GM21529 (cell line): ENCODE measurements at regions not wholly inside any gene's neighbourhood (a gene's known extent, or its start where the extent isn't known, plus 50 kb on each side); places are given as distances from the start of the nearest gene placed in this dataset.
"Not testable (repeated sequence)": the region's sequence is repeated elsewhere in the genome, so short reads cannot be mapped to it uniquely, and the experiment has no call there.

ENCODE experiments used
- ATAC-seq: cut with Tn5 transposase; IDR thresholded peaks from one replicate; pipeline ENCODE4 v1.9.1; 2021; ENCODE audit not compliant: unreplicated experiment

DNA sequence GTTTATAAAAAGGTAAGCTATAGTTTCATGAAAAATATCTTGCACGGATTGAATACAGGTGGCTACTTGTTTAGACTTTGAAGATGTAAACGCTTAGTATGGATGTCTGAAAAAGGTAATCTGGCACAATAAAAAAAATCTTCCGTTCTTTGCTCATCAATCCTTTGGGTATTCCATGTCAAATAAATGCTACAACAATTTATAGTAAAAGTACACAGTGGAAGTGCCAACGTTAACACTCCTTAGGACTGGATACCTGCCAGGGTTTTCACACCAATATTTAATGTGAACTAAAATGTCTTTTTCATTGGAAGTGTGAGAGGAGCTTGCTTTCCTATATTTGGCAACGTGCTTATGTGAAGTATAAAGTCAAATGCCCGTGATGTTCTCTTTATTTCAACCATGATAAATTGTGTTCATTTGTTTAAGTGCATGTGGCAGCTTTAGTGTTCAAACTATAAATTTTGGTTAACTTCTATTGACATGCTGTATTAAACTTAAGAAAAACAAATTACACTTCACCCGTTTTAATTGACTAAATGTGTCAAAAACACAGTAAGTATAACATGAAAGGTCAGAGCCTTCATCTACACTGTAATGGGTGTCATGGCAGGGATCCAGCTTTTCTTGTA is 121.7 kb upstream of the HAND2 start:
- ATAC-seq: no peak

DNA sequence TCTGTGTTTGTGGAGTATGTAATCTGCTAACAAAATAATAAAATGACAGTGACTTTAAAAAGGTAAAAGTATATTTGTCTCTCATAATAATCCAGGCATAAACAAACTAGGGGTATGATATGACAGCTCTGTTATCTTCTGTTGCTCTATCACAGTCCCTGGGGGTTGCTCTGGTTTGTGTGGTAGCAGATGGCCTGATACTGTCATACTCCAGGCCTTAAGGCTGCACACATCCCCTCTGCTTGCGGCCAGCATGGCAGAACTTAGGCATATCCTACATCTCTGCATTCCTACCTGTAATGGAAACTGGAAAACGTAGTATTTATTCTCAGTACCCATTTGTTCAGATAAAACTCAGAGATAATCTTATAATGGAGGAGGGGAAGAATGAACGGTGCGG is 117.9 kb upstream of the HAND2 start:
- no peak for ATAC-seq

DNA sequence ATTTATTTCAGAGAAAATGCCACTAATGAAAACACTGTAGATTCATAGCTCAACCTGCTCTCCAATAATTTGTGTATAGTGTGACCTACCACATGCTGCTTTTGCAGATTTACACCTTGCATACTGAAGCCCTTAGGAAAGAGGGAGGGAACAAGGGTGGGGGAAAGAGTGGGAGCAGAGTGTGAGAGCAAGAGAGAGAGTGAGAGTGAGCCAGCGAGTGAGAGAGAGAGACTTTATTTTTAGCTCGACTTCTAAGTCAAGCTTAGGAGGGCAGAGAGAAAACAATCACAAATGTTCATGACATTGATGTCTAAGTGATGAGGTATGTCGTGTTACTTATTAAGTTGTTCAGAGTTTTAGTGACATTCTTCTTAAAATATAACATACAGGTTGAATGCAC is 112.5 kb upstream of the HAND2 start:
- ATAC-seq: no peak

DNA sequence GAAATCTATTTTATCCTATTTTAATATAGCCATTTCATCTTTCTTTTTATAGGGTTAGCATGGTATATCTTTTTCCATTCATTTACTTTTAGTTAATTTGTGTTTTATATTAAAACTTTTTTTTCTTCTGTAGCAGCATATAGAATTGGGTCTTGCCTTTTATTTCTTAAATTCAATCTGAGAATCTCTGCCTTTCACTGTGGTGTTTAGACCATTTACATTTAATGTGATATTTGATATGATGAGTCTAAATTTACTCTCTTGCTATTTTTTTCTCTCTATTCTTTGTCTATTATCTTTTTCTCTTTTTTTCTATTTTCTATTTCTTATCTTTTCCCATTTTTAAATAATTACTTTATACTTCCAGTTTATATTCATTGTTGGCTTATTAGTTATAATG is 105.4 kb upstream of the HAND2 start:
- no peak for ATAC-seq

DNA sequence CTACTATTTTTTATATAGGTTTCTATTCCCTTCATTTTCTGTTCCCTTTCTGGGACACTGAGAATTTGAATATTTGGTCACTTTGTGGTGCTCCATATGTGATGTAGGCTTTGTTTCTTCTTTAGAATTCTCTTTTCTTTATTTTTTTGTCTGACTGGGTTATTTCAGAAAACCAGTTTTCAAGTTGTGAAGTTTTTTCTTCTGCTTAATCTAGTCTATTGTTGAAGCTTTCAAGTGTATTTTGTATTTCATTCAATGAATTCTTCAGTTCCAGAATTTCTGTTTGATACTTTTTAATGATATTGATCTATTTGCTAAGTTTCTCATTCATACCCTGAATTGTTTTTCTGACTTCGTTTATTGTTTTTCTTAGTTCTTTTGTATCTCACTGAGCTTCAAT is 96.2 kb upstream of the HAND2 start:
- ATAC-seq: no peak

DNA sequence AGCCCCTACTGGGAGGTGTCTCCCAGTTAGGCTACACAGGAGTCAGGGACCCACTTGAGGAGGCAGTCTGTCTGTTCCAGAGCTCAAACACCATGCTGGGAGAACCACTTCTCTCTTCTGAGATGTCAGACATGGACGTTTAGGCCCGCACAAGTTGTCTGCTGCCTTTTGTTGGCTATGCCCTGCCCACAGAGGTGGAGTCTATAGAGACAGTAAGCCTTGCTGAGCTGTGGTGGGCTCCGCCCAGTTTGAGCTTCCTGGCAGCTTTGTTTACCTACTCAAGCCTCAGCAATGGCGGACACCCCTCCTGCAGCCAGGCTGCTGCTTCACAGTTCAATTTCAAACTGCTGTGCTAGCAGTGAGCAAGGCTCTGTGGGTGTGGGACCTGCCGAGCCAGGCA is 88.6 kb upstream of the HAND2 start:
- not testable (repeated sequence) for ATAC-seq

DNA sequence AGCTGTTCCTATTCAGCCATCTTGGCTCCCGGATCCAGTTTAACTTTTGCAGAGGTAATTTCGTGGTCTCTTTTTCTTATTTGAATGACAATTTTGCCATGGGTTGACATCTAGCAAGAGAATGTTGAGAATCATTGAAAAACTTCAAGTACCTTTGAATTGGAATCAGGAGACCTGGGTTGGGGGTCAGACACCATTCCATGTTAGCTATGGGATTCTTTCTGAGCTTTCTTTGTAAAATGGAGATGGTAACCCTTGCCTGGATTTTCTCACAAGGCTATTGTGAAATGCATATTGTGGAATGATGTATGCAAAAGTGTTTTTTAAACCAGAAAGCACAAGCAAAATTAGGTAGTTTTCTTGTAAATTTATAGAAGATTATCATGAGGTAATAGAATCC is 79.1 kb upstream of the HAND2 start:
- no peak for ATAC-seq

DNA sequence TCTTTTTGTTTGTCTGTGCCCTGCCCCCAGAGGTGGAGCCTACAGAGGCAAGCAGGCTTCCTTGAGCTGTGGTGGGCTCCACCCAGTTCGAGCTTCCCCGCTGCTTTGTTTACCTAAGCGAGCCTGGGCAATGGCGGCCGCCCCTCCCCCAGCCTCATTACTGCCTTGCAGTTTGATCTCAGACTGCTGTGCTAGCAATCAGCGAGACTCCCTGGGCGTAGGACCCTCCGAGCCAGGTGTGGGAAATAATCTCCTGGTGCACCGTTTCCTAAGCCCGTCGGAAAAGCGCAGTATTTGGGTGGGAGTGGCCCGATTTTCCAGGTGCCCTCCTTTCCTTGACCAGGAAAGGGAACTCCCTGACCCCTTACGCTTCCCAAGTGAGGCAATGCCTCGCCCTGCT is 78.6 kb upstream of the HAND2 start:
- ATAC-seq: not testable (repeated sequence)

DNA sequence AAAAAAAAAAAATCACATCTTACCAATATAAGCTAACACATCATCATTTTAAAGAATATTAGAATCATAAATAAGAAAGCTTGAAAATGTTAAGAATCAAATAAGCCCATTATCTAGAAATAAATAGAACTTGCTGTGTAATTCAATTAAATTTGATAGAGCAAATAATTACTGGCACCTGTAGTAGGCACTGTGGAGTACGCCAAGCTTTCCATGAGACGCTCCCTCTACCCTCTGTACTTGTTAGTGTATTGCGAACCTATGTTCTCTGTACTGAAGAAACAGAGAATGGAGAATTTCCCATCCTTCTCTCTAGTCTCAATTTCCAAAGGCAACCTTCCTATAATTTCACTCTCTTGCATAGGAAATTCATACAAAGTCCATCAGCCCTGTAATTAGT is 61.7 kb upstream of the HAND2 start:
- no peak for ATAC-seq

DNA sequence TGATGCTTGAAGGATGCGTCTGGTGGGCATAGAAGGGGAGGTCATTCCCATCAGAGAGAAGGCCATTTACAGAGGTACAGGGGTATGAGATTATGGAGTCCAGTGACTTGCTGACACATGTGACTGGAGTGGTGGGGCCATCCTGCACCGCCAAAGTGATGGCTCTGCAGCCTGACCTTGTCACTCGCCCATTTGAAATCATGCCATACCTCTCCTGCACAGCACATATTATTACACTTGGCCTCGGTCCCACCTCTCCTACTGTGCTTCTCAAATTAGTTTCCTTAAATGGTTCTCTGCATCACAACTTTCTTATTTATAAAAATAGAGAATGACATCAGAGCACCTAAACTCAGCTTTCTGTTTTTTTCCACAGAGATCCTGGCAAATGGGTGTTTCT is 60.7 kb upstream of the HAND2 start:
- ATAC-seq: no peak

DNA sequence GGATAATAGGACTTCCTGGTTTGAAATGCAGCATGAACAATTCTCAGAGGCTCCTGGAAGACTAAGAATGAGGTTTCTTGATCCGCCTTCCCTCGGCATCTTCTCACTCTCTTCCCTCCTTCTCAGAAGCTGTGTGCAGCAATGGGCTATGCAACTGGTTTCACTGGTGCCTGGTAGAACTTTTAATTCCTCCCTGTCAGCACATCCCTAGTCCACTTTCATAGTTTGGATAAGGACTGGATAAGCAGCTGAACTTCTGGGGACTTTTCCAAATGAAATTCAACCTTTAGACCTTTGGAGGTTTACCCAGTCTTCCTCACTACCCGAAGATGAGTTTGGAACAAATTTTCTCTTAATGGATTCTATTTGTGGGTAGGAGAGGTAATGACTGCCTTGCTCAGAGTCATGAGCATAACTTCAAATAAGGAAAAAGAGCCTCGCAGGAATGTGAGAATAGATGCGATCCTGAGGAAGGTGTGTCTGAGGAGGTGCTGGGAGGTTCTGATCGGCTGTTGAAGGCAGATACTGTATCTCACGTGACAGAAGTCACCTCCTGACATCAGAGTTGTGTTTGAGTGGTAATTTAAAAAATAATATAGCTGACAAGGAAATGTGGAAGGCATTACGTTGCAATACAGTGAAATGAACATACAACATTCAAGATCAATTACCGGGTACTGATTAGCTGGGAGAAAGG is 56.0 kb upstream of the HAND2 start:
- ATAC-seq: no peak

DNA sequence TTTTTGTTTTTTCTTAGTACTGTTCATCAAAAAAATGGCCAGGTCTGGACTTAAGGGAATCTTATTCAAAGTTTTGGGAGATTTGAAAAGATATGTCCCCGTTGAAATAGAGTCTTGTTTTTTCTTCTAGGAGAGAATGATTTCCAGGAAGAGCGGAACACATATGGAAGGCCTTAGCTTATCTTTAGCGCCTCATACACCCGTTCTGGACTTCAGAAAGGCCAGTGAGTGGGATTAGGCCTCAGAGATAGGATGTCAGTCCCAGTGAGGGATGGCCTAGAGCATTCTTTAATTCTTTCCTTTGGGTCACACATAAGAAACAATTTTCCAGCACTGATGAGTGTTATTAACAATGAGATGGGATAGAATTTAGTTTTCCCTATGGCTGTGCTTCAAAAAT is 54.5 kb upstream of the HAND2 start:
- no peak for ATAC-seq
